HepG2 (cell line): ENCODE measurements at regions not wholly inside any gene's neighbourhood (a gene's known extent, or its start where the extent isn't known, plus 50 kb on each side); places are given as distances from the start of the nearest gene placed in this dataset.
"Not testable (repeated sequence)": the region's sequence is repeated elsewhere in the genome, so short reads cannot be mapped to it uniquely, and the experiment has no call there.

Experiments used
- ATAC-seq: fragments of 200-7000 bp; cut with Tn5 transposase; 3 replicates; pipeline ENCODE4 v1.9.1; 2020; ENCODE audit warnings: mild to moderate bottlenecking, moderate library complexity
- BruUV-seq: library from RNA; stranded (reverse); fragments of 400-500 nt; replicated peaks from 2 replicates; lab custom pipeline; 2021; lab: Mats Ljungman, UMichigan
- CTCF ChIA-PET: fragments of 300-600 bp; formaldehyde crosslinking; extraction: SDS; loops from one replicate; lab custom pipeline; 2021; ENCODE audit warnings: low total read pairs, inconsistent platforms, low intra/inter-chr PET ratio; lab: Yijun Ruan, JAX
- POLR2A ChIA-PET: fragments of 350-600 bp; sonication (Branson Sonifier 250); formaldehyde crosslinking; loops from one replicate; lab custom pipeline; 2020; ENCODE audit warnings: antibody characterized with exemption, inconsistent platforms; lab: Yijun Ruan, JAX
- DNase-seq: peaks from one replicate; pipeline ENCODE4 v3.0.0-alpha.2; 2015; ENCODE audit warnings: low spot score
- FAIRE-seq: peaks from 3 replicates; lab custom pipeline; 2011; peaks lifted over from hg19 to GRCh38; lab: Jason Lieb, UNC
- H2AFZ ChIP-seq: one replicate; pipeline ENCODE4 v1.6.1; 2011; ENCODE audit warnings: low read length, inconsistent platforms
- H3K27ac ChIP-seq: fragments of 300-600 bp; 3 replicates; pipeline ENCODE4 v1.8.0; 2011; ENCODE audit warnings: mixed run types, mild to moderate bottlenecking, mixed read lengths, low read length, inconsistent platforms; ENCODE audit not compliant: insufficient read depth; ENCODE audit errors: extremely low read length
- H3K27me3 ChIP-seq, 2 experiments: fragments of 200-600 bp in 1 of 2; 2 replicates in 1 of 2; 3 replicates in 1 of 2; pipeline versions ENCODE4 v1.6.0 to v1.8.0; 2011; ENCODE audit warnings: low read length in 2 of 2, mild to moderate bottlenecking in 2 of 2, moderate library complexity in 2 of 2, inconsistent platforms in 1 of 2; ENCODE audit not compliant: insufficient read depth in 2 of 2, control insufficient read depth in 1 of 2
- H3K36me3 ChIP-seq, 2 experiments: fragments of 200-600 bp in 1 of 2; replicated peaks in 1 of 2; 2 replicates in 1 of 2; 3 replicates in 1 of 2; pipeline versions ENCODE4 v1.5.1 to v1.8.0; 2011; ENCODE audit warnings: low read length in 2 of 2, inconsistent platforms in 1 of 2; ENCODE audit not compliant: insufficient read depth in 2 of 2, control insufficient read depth in 1 of 2
- H3K4me1 ChIP-seq: 2 replicates; pipeline ENCODE4 v1.5.1; 2012; ENCODE audit warnings: low read length, inconsistent platforms; ENCODE audit not compliant: insufficient read depth
- H3K4me2 ChIP-seq: 2 replicates; pipeline ENCODE4 v1.6.0; 2011; ENCODE audit warnings: low read depth, low read length, inconsistent platforms
- H3K4me3 ChIP-seq, 3 experiments: fragments of 200-600 bp in 1 of 3; sonication (generic), shearing (Covaris generic) in 1 of 3; replicated peaks in 1 of 3; 2 replicates each; pipeline ENCODE4 v1.5.1; 2011 to 2016; ENCODE audit warnings: low read length in 3 of 3, inconsistent platforms in 2 of 3, low read depth in 2 of 3, mild to moderate bottlenecking in 2 of 3, control low read depth in 1 of 3, mixed read lengths in 1 of 3; ENCODE audit not compliant: insufficient read depth in 1 of 3
- H3K79me2 ChIP-seq: one replicate; pipeline ENCODE4 v1.6.1; 2011; ENCODE audit warnings: low read length, inconsistent platforms; ENCODE audit not compliant: insufficient read depth
- H3K9ac ChIP-seq: 2 replicates; pipeline ENCODE4 v1.6.0; 2011; ENCODE audit warnings: mild to moderate bottlenecking, low read depth, low read length, inconsistent platforms; ENCODE audit not compliant: insufficient read depth
- H3K9me3 ChIP-seq: 2 replicates; pipeline ENCODE4 v1.5.1; 2012; ENCODE audit warnings: mild to moderate bottlenecking, low read length
- H4K20me1 ChIP-seq: 2 replicates; pipeline ENCODE4 v1.6.0; 2011; ENCODE audit warnings: inconsistent platforms, mild to moderate bottlenecking, low read length, moderate library complexity; ENCODE audit not compliant: insufficient read depth
- ATAD3A ChIP-seq: sonication (generic); formaldehyde crosslinking; IDR thresholded peaks from 2 replicates; pipeline ENCODE4 v1.4.0; 2020; ENCODE audit warnings: missing genetic modification reagents
- ATM ChIP-seq: fragments of 450-650 bp; IDR thresholded peaks from 2 replicates; pipeline ENCODE4 v1.7.1; 2017; ENCODE audit warnings: mild to moderate bottlenecking, borderline replicate concordance
- CHCHD3 ChIP-seq: sonication (generic); formaldehyde crosslinking; IDR thresholded peaks from 2 replicates; pipeline ENCODE4 v1.8.0; 2022; ENCODE audit warnings: mild to moderate bottlenecking, missing genetic modification reagents, moderate library complexity
- CREB1 ChIP-seq, 2 experiments: fragments of 450-650 bp in 1 of 2; IDR thresholded peaks; 2 replicates each; pipeline ENCODE4 v1.6.1; 2016 to 2017; ENCODE audit warnings: control low read depth in 1 of 2, mild to moderate bottlenecking in 1 of 2, missing compliant biosample characterization in 1 of 2, missing genetic modification characterization in 1 of 2
- HES4 ChIP-seq: sonication (generic); formaldehyde crosslinking; IDR thresholded peaks from 2 replicates; pipeline ENCODE4 v1.9.0; 2021; ENCODE audit warnings: mild to moderate bottlenecking, missing genetic modification reagents, borderline replicate concordance
- MAFF ChIP-seq: IDR thresholded peaks from 2 replicates; pipeline ENCODE4 v1.6.1; 2011; ENCODE audit warnings: low read depth, low read length, improper control_type of control experiment
- MAFK ChIP-seq, 2 experiments: IDR thresholded peaks in 1 of 2; conservative IDR thresholded peaks in 1 of 2; 2 replicates each; pipeline ENCODE4 v1.6.1; 2011; ENCODE audit warnings: improper control_type of control experiment in 2 of 2, low read length in 2 of 2
- NBN ChIP-seq: fragments of 450-650 bp; conservative IDR thresholded peaks from 2 replicates; pipeline ENCODE4 v1.6.1; 2017
- REXO4 ChIP-seq: sonication (generic); formaldehyde crosslinking; IDR thresholded peaks from 2 replicates; pipeline ENCODE4 v1.8.0; 2022; ENCODE audit warnings: missing genetic modification reagents, mild to moderate bottlenecking, borderline replicate concordance
- ZBTB2 ChIP-seq: sonication (generic); formaldehyde crosslinking; IDR thresholded peaks from 2 replicates; pipeline ENCODE4 v1.8.0; 2022; ENCODE audit warnings: low read depth, missing genetic modification reagents
- ZNF24 ChIP-seq: fragments of 450-650 bp; IDR thresholded peaks from 2 replicates; pipeline ENCODE4 v1.6.1; 2017; ENCODE audit warnings: antibody characterized with exemption, mild to moderate bottlenecking
- ZNF33A ChIP-seq: sonication (generic); formaldehyde crosslinking; IDR thresholded peaks from 2 replicates; pipeline ENCODE4 v1.5.1; 2020; ENCODE audit warnings: missing genetic modification reagents, mild to moderate bottlenecking, moderate library complexity, borderline replicate concordance
- ZNF484 ChIP-seq: sonication (generic); formaldehyde crosslinking; IDR thresholded peaks from 2 replicates; pipeline ENCODE4 v1.5.1; 2020; ENCODE audit warnings: mild to moderate bottlenecking, low read depth, missing genetic modification reagents, borderline replicate concordance
- WGBS: methylation state at CpG from one replicate; pipeline ENCODE4 v1.1.6; 2017; ENCODE audit warnings: low lambda C conversion rate; 5-methylcytosine and 5-hydroxymethylcytosine counted together
- in situ Hi-C: cut with HindIII; loops from 2 replicates; pipeline ENCODE4 v1.10.0; 2017; ENCODE audit warnings: low pct_unique_long_range_greater_than_20kb; ENCODE audit not compliant: extremely low pct_ligation_motif_present
- intact Hi-C: fragments of 100-400 bp; cut with micrococcal nuclease; formaldehyde crosslinking; loops from one replicate; pipeline ENCODE4 v1.10.0; 2022; ENCODE audit not compliant: unreplicated experiment
- TF ChIP-seq, protein P1 (sequence below): sonication (generic); formaldehyde crosslinking; IDR thresholded peaks from 2 replicates; pipeline ENCODE4 v1.4.0; 2020; ENCODE audit warnings: missing genetic modification reagents

DNA sequence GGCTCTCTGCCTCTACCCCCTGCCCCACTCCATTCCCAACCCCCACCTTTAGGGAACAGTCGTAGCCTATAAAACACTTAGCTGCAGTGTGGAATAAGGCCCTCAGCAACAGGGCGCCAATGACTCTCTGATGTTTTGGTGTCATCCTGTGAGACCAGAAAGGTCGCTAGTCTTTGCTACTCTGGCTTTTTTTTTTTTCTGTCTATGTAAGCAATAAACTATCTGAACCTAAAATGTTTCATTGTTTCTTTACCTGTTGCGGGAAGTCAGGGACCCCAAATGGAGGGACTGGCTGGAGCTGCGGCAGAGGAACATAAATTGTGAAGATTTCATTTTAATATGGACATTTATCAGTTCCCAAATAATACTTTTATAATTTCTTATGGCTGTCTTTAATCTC lies 154.6 kb downstream of the COPS8 start:
- Histone ChIP-seq H3K9me3 (peaks cover 17% of the 10 kb centered on the region; the same call in 1 of the 2 replicates), H3K9ac (no peak overlapping the region)
- POLR2A ChIA-PET: no interaction called here
- no peak for TF ChIP-seq NBN
- TF ChIP-seq HES4 (CRISPR knock-in tag): no peak
- TF ChIP-seq MAFF: peak; percentile 79
- no peak for TF ChIP-seq ATAD3A (CRISPR knock-in tag)
- TF ChIP-seq ZBTB2 (CRISPR knock-in tag): no peak
- no peak for TF ChIP-seq ZNF484 (CRISPR knock-in tag)
- no peak for TF ChIP-seq ZNF24
- TF ChIP-seq CREB1 (IDR thresholded peaks at IDR 0.05): no peak
- no peak for TF ChIP-seq CREB1 (CRISPR knock-in tag; IDR thresholded peaks at IDR 0.05)
- peak; percentile 65 to 86; a peak in 3 of 4 replicates for TF ChIP-seq MAFK (conservative IDR thresholded peaks at IDR 0.05 in 1 of 2, IDR thresholded peaks at IDR 0.05 in 1 of 2; ENCODE audit: low read length in 2 of 2)
- no peak for TF ChIP-seq CHCHD3
- no peak for TF ChIP-seq ZNF33A (CRISPR knock-in tag)
- no peak for TF ChIP-seq ATM
- TF ChIP-seq, protein P1, sequence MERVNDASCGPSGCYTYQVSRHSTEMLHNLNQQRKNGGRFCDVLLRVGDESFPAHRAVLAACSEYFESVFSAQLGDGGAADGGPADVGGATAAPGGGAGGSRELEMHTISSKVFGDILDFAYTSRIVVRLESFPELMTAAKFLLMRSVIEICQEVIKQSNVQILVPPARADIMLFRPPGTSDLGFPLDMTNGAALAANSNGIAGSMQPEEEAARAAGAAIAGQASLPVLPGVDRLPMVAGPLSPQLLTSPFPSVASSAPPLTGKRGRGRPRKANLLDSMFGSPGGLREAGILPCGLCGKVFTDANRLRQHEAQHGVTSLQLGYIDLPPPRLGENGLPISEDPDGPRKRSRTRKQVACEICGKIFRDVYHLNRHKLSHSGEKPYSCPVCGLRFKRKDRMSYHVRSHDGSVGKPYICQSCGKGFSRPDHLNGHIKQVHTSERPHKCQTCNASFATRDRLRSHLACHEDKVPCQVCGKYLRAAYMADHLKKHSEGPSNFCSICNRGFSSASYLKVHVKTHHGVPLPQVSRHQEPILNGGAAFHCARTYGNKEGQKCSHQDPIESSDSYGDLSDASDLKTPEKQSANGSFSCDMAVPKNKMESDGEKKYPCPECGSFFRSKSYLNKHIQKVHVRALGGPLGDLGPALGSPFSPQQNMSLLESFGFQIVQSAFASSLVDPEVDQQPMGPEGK: no peak
- no peak for TF ChIP-seq REXO4
- TF ChIP-seq, all 625 proteins: peak for 2
- no peak for FAIRE-seq
- CTCF ChIA-PET: no interaction called here
- in situ Hi-C loops (no loop called here), intact Hi-C loops (no loop called here)
- H3K4me2 ChIP-seq: no peak overlapping the region
- H3K36me3 ChIP-seq: no peaks in the 10 kb centered on the region
- no peaks in the 10 kb centered on the region for H3K79me2 ChIP-seq
- 26% methylated on average over 5 of the region's 5 CpGs for WGBS
- H3K27ac ChIP-seq: no peak overlapping the region
- no peaks in the 10 kb centered on the region for H3K4me1 ChIP-seq
- no TSS peak for BruUV-seq
- 0 out of 2 replicates have a peak, but pooled peaks cover under 1% of the 10 kb centered on the region for H4K20me1 ChIP-seq
- no peak overlapping the region for H2AFZ ChIP-seq
- no peak overlapping the region for H3K4me3 ChIP-seq
- no peak for ATAC-seq
- no peaks in the 10 kb centered on the region for H3K27me3 ChIP-seq
- no peak for DNase-seq

- in situ Hi-C loops, H3K4me3 ChIP-seq, H3K27ac ChIP-seq, POLR2A ChIA-PET, H3K36me3 ChIP-seq, H3K4me1 ChIP-seq, DNase-seq, H3K9ac ChIP-seq, H4K20me1 ChIP-seq, H2AFZ ChIP-seq, BruUV-seq, H3K4me2 ChIP-seq, ATAC-seq, H3K79me2 ChIP-seq, CTCF ChIA-PET, intact Hi-C loops, FAIRE-seq, H3K27me3 ChIP-seq: not testable (repeated sequence)
- WGBS: 32% methylated on average over 3 of the region's 3 CpGs
- peaks cover 17% of the 10 kb centered on the region; the same call in 1 of the 2 replicates for H3K9me3 ChIP-seq
Observed at GRCh38 chr2:237240868-237241267, 155.2 kb downstream of the COPS8 start.
